Lower lobe of right lung (tissue), 2 donors: ENCODE measurements at regions not wholly inside any gene's neighbourhood (a gene's known extent, or its start where the extent isn't known, plus 50 kb on each side); places are given as distances from the start of the nearest gene placed in this dataset.
"Not testable (repeated sequence)": the region's sequence is repeated elsewhere in the genome, so short reads cannot be mapped to it uniquely, and the experiment has no call there.

ENCODE experiments used
- ATAC-seq, 2 donors: fragments of 200-7000 bp; cut with Tn5 transposase; one replicate each; pipeline ENCODE4 v1.9.1; 2020 to 2022; ENCODE audit warnings: mild to moderate bottlenecking in 2 of 2, moderate library complexity in 2 of 2
- DNase-seq: peaks from one replicate; pipeline ENCODE4 v3.0.0-alpha.2; 2020
- H3K27ac ChIP-seq: fragments of 200-600 bp; one replicate; pipeline ENCODE4 v1.8.0; 2022
- H3K27me3 ChIP-seq: fragments of 200-600 bp; one replicate; pipeline ENCODE4 v1.8.0; 2022; ENCODE audit warnings: low read depth
- H3K36me3 ChIP-seq: fragments of 200-600 bp; one replicate; pipeline ENCODE4 v1.8.0; 2022; ENCODE audit warnings: mild to moderate bottlenecking
- H3K4me1 ChIP-seq: fragments of 200-600 bp; one replicate; pipeline ENCODE4 v1.8.0; 2022
- H3K4me3 ChIP-seq: fragments of 200-600 bp; one replicate; pipeline ENCODE4 v1.8.0; 2022; ENCODE audit warnings: mild to moderate bottlenecking
- H3K9me3 ChIP-seq: fragments of 200-600 bp; one replicate; pipeline ENCODE4 v1.8.0; 2022
- intact Hi-C: fragments of 100-400 bp; cut with DNase I; formaldehyde crosslinking; loops from one replicate; pipeline ENCODE4 v1.11.0; 2022
- TF ChIP-seq, protein P1 (sequence below): fragments of 200-600 bp; IDR thresholded peaks from one replicate; pipeline ENCODE4 v1.8.0; 2022; ENCODE audit warnings: antibody characterized with exemption, mild to moderate bottlenecking
- donor health status: DM: no; HTN: yes; CAD: no; lungs with severe emphysema.

DNA sequence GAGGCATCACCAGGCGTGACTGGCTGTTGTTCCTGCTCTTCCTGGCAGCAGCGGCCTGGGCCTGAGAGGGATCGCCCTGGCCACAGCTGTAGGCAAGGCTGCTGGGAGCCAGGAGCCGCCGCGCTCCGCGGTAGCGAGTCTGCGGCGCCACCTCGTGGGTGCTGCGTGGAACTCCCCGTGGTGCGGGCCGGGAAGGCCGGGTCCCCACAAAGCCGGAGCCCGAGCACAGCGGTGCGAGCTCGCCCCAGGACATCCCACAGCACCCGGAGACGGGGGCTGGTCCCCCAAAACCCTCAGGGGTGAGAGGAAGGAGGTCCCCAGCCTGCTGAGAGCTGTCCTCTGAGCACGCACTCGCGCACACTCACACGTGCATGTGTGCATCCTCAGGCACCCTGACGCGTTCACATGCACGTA is 320.0 kb upstream of the PLGLB1 start:
- intact Hi-C loops, H3K36me3 ChIP-seq, H3K4me1 ChIP-seq, H3K27me3 ChIP-seq, ATAC-seq, H3K4me3 ChIP-seq, H3K9me3 ChIP-seq, H3K27ac ChIP-seq: not testable (repeated sequence)
- TF ChIP-seq, protein P1, sequence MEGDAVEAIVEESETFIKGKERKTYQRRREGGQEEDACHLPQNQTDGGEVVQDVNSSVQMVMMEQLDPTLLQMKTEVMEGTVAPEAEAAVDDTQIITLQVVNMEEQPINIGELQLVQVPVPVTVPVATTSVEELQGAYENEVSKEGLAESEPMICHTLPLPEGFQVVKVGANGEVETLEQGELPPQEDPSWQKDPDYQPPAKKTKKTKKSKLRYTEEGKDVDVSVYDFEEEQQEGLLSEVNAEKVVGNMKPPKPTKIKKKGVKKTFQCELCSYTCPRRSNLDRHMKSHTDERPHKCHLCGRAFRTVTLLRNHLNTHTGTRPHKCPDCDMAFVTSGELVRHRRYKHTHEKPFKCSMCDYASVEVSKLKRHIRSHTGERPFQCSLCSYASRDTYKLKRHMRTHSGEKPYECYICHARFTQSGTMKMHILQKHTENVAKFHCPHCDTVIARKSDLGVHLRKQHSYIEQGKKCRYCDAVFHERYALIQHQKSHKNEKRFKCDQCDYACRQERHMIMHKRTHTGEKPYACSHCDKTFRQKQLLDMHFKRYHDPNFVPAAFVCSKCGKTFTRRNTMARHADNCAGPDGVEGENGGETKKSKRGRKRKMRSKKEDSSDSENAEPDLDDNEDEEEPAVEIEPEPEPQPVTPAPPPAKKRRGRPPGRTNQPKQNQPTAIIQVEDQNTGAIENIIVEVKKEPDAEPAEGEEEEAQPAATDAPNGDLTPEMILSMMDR: peak; percentile 72
- DNase-seq: peak; percentile 78

DNA sequence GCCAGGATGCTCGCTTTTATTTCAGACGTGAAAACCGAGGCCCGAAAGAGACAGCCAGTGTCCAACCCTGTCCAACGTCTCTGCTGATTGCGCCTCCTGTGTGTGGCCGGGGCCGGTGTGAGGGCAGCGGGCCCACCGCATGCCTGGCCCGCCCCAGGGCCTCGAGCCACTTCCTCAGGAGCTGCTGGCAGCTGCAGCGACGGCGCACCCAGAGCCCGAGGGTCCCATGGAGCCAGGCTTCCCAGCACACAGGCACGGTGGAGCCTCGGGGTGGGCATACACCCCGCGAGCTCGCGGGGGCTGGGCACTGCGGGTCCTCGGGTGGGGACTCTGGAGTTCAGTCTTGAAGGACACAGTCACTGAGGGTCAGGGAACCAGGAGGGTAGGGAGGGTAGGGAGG is 320.5 kb upstream of the PLGLB1 start:
- H3K4me1 ChIP-seq, H3K27me3 ChIP-seq, ATAC-seq, DNase-seq, intact Hi-C loops, H3K9me3 ChIP-seq, H3K4me3 ChIP-seq, H3K27ac ChIP-seq, H3K36me3 ChIP-seq: not testable (repeated sequence)

DNA sequence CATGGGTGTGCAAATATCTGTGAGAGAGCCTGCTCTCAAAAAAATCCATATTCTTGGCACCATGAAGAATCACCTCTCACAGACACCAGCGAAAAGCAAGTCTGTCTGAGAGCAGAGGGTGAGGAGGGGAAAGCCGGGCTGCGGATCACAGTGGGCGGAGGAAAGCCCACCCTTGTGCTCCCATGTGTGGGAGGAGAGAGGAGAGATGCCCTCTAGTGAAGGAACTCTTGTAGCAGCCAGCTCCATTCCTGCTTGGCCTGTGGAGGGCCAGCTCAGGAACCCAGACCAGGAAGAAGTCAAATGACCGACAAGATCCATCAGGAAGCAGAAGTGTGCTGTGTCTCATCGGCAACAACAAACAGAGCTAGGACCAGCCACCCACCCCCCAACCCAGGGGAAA is 321.7 kb upstream of the PLGLB1 start:
- intact Hi-C loops, H3K9me3 ChIP-seq, H3K4me3 ChIP-seq, H3K27ac ChIP-seq, ATAC-seq, H3K27me3 ChIP-seq, DNase-seq, H3K4me1 ChIP-seq, H3K36me3 ChIP-seq: not testable (repeated sequence)

DNA sequence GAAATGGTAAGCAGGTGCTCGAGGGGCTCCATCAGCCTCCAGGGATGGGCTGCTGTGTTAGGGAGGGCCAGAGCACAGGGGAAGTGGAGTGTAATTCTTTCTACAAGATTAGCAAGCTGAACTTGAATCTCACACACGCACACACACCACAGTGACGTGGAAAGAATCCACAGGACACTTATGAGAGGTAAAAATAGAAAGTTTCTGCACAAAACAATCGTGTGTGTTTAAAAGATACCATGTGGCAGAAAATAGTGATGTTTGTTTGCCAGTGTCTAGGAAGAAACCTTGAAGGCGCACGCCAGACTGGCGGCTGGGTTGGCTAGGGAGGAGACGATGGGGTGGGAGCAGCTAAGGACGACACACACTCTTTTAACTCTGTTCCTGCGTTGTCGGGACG is 323.6 kb upstream of the PLGLB1 start:
- intact Hi-C loops: not testable (repeated sequence)

DNA sequence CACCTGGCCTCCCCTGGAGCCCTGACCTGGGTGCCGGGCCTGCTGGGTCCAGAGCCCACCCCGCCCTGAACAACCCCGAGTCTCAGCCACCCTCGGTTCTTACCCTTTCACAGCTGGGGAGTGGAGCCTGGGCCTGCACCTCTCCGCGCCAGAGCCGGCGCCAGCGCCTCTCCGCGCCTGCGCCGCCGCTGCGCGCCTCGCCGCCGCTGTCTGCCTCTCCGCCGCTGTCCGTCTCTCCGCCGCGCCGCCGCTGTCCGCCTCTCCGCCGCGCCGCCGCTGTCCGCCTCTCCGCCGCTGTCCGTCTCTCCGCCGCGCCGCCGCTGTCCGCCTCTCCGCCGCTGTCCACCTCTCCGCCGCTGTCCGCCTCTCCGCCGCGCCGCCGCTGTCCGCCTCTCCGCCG is 326.9 kb upstream of the PLGLB1 start:
- not testable (repeated sequence) for ATAC-seq, H3K4me3 ChIP-seq

More for the DNA sequence above, 323.6 kb upstream of the PLGLB1 start:
- H3K4me1 ChIP-seq, H3K9me3 ChIP-seq, H3K27me3 ChIP-seq, DNase-seq, H3K36me3 ChIP-seq, H3K27ac ChIP-seq, ATAC-seq, H3K4me3 ChIP-seq: not testable (repeated sequence)

DNA sequence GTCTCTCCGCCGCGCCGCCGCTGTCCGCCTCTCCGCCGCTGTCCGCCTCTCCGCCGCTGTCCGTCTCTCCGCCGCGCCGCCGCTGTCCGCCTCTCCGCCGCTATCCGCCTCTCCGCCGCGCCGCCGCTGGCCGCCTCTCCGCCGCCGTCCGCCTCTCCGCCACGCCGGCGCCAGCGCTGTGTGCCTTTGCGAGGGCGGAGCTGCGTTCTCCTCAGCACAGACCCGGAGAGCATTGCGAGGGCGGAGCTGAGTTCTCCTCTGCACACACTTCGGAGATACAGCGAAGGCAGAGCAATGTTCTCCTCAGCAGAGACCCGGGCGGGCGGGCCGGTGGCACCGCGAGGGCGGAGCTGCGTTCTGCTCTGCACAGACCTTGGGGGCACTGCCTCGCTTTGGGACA is 327.4 kb upstream of the PLGLB1 start:
- H3K4me1 ChIP-seq, intact Hi-C loops, H3K27me3 ChIP-seq, DNase-seq, H3K27ac ChIP-seq, H3K36me3 ChIP-seq, H3K4me3 ChIP-seq, ATAC-seq, H3K9me3 ChIP-seq: not testable (repeated sequence)

More for the DNA sequence above, 326.9 kb upstream of the PLGLB1 start:
- H3K36me3 ChIP-seq, DNase-seq, H3K27ac ChIP-seq, H3K27me3 ChIP-seq, H3K4me1 ChIP-seq, H3K9me3 ChIP-seq, intact Hi-C loops: not testable (repeated sequence)

DNA sequence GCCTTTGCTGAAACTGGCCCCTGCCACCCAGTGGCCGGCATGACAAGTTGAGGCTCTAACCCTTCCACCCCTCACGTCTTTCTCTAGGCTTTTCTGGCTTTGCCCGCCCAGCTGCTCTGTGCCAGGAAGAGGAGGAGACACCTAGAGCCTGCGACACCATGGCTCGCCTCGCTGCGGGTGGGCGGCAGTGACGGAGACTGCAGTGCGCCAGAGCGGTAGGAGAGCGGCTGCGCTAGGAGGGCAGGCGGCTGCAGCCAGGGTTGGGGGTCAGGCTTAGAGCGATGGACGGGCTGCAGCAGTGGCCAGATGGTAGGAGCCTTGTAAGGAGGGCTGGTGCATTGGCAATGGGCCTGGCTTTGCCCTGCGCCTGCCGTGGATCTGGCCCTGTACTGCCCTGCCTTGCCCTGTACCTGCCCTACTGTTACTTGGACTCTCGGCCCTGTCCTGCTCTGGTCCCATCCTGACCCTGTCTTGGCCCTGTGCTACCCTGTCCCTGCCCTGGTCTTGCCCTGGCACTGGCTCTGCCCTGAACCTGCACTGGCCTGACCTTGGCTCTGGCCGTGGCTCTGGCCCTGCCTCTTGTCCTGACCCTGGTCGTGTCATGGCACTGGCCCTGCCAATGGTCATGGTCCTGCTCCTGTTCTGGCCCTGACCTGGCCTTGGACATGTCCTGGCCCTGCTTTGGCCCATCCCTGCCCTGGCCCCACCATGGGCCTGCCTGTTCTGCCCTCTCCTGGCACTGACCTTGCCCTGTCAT is 330.7 kb upstream of the PLGLB1 start:
- H3K4me1 ChIP-seq, intact Hi-C loops, H3K27me3 ChIP-seq, DNase-seq, H3K4me3 ChIP-seq, H3K27ac ChIP-seq, H3K9me3 ChIP-seq, H3K36me3 ChIP-seq, ATAC-seq: not testable (repeated sequence)

DNA sequence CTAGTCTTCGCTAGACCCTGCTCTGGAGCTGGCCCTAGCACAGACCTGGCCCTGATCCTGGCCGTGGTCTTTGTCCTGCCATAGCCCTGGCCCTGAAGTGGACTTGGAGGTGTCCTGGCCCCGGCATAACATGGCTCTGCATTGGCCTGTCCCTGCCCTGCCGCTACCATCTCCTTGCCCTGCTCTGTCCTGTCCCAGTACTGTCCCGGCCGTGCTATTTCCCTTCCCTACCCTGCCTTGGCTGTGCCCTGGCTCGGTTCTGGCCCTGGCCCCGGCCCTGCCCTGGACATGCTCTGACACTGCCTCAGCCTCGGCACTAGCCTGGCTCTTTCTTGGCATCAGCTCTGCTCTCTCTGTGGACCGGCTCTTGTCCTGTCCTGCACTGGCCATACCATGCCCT is 331.8 kb upstream of the PLGLB1 start:
- H3K4me3 ChIP-seq, ATAC-seq, intact Hi-C loops, H3K4me1 ChIP-seq, DNase-seq, H3K27ac ChIP-seq, H3K36me3 ChIP-seq, H3K27me3 ChIP-seq, H3K9me3 ChIP-seq: not testable (repeated sequence)

DNA sequence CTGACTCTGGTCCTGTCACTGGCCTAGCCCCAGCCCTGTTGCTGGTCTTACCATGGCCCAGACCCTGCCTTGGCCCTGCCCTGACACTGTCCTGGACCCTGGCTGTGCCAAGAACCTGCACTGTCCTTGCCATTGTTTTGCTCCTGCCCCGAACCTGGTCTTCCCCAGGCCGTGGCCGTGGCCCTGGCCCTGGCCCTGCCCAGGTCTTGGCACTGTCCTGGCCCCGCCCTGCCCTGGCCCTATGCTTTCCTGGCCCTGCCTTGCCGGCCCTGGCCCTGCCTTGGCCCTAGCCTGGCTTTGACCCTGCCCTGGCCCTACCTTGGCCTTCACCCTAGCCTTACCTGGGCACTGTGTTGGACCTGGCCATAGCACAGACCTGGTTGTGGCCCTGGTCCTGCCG is 332.5 kb upstream of the PLGLB1 start:
- H3K27ac ChIP-seq, H3K36me3 ChIP-seq, ATAC-seq, H3K9me3 ChIP-seq, H3K4me3 ChIP-seq, intact Hi-C loops, DNase-seq, H3K4me1 ChIP-seq, H3K27me3 ChIP-seq: not testable (repeated sequence)

DNA sequence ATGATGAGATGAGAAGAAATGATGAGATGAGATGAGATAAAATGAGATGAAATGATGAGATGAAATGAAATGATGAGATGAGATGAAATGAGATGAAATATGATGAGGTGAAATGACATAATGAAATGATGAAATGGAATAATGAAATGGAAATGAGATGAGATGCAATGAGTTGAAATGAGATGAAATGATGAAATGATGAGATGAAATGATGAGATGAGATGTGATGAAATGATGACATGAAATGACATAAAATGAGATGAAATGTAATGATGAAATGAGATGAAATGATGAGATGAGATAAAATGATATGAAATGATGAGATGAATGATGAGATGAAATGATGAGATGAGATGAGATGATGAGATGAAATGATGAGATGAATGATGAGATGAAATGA is 338.6 kb upstream of the PLGLB1 start:
- H3K27ac ChIP-seq, H3K36me3 ChIP-seq, H3K9me3 ChIP-seq, intact Hi-C loops, H3K4me3 ChIP-seq, ATAC-seq, H3K27me3 ChIP-seq, H3K4me1 ChIP-seq, DNase-seq: not testable (repeated sequence)

DNA sequence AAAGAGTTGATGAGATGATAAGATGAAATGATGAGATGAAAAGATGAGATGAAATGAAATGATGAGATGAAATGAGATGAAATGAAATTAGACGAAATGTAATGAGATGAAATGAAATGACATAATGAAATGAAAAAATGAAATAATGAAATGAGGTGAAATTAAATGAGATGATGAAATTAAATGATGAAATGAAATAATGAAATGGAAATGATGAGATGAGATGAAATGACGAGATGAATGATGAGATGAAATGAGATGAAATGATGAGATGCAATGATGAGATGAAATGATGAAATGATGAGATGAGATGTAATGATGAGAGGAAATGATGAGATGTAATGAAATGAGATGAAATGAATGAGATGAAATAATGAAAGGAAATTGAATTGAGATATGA is 339.3 kb upstream of the PLGLB1 start:
- H3K9me3 ChIP-seq, intact Hi-C loops, DNase-seq: not testable (repeated sequence)

DNA sequence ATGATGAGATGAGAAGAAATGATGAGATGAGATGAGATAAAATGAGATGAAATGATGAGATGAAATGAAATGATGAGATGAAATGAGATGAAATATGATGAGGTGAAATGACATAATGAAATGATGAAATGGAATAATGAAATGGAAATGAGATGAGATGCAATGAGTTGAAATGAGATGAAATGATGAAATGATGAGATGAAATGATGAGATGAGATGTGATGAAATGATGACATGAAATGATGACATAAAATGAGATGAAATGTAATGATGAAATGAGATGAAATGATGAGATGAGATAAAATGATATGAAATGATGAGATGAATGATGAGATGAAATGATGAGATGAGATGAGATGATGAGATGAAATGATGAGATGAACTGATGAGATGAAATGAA is 340.2 kb upstream of the PLGLB1 start:
- H3K36me3 ChIP-seq, H3K9me3 ChIP-seq, H3K27me3 ChIP-seq, H3K4me1 ChIP-seq, H3K4me3 ChIP-seq, H3K27ac ChIP-seq, DNase-seq, ATAC-seq, intact Hi-C loops: not testable (repeated sequence)

More for the DNA sequence above, 339.3 kb upstream of the PLGLB1 start:
- H3K36me3 ChIP-seq, H3K27ac ChIP-seq, H3K4me3 ChIP-seq, ATAC-seq, H3K27me3 ChIP-seq, H3K4me1 ChIP-seq: not testable (repeated sequence)

DNA sequence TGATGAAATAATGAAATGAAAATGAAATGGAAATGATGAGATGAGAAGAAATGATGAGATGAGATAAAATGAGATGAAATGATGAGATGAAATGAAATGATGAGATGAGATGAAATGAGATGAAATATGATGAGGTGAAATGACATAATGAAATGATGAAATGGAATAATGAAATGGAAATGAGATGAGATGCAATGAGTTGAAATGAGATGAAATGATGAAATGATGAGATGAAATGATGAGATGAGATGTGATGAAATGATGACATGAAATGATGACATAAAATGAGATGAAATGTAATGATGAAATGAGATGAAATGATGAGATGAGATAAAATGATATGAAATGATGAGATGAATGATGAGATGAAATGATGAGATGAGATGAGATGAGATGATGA is 342.7 kb upstream of the PLGLB1 start:
- H3K4me3 ChIP-seq: not testable (repeated sequence)

More for the DNA sequence above, 342.7 kb upstream of the PLGLB1 start:
- H3K9me3 ChIP-seq, H3K36me3 ChIP-seq, DNase-seq, H3K4me1 ChIP-seq, H3K27ac ChIP-seq, H3K27me3 ChIP-seq, intact Hi-C loops, ATAC-seq: not testable (repeated sequence)
